Activated CD8-positive, alpha-beta T cell treated with anti-CD3 and anti-CD28 coated beads, Interleukin-2, amount 10 ng/mL, durations not matched to agents 7 days and 5 days (primary cell): ENCODE measurements at regions not wholly inside any gene's neighbourhood (a gene's known extent, or its start where the extent isn't known, plus 50 kb on each side); places are given as distances from the start of the nearest gene placed in this dataset.

ENCODE experiments used
- ATAC-seq: fragments of 150-1000 bp; cut with Tn5 transposase; one replicate; pipeline ENCODE4 v1.10.0; 2021; ENCODE audit warnings: moderate library complexity
- CTCF ChIA-PET: fragments of 350-600 bp; sonication (Branson Sonifier 250); formaldehyde crosslinking; loops from one replicate; lab custom pipeline; 2021; ENCODE audit warnings: antibody characterized with exemption; lab: Charles Lee
- POLR2A ChIA-PET: fragments of 350-600 bp; sonication (Branson Sonifier 250); formaldehyde crosslinking; loops from one replicate; lab custom pipeline; 2021; ENCODE audit warnings: antibody characterized with exemption; lab: Charles Lee
- DNase-seq: peaks from one replicate; pipeline ENCODE4 v3.0.0-alpha.2; 2020
- H3K27ac Mint-ChIP-seq: one replicate; pipeline ENCODE4 v1.8.0; 2021; ENCODE audit warnings: mild to moderate bottlenecking, mixed read lengths
- H3K27me3 Mint-ChIP-seq: one replicate; pipeline ENCODE4 v1.8.0; 2021; ENCODE audit warnings: low read depth, mixed read lengths
- H3K36me3 Mint-ChIP-seq: one replicate; pipeline ENCODE4 v1.8.0; 2021; ENCODE audit warnings: low read depth, mixed read lengths
- H3K4me1 Mint-ChIP-seq: one replicate; pipeline ENCODE4 v1.8.0; 2021; ENCODE audit warnings: low read depth, mixed read lengths
- H3K4me3 Mint-ChIP-seq: one replicate; pipeline ENCODE4 v1.8.0; 2021; ENCODE audit warnings: mild to moderate bottlenecking, mixed read lengths
- H3K9me3 Mint-ChIP-seq: one replicate; pipeline ENCODE4 v1.8.0; 2022; ENCODE audit warnings: mixed read lengths; ENCODE audit not compliant: insufficient read depth

GRCh38 chr10:90591629-90592028, 266.2 kb downstream of the HTR7 start:
- H3K9me3 Mint-ChIP-seq = no peaks in the 10 kb centered on the region

GRCh38 chr10:90592638-90593302, 265.1 kb downstream of the HTR7 start:
- Mint-ChIP-seq H3K9me3 (no peaks in the 10 kb centered on the region), H3K27me3 (no peaks in the 10 kb centered on the region), H3K4me1 (no peaks in the 10 kb centered on the region), H3K36me3 (no peaks in the 10 kb centered on the region), H3K27ac (no peak overlapping the region), H3K4me3 (no peak overlapping the region)
- POLR2A ChIA-PET = no interaction called here
- DNase-seq (no peak), ATAC-seq (no peak)
- CTCF ChIA-PET = no interaction called here

More at GRCh38 chr10:90591629-90592028, 266.2 kb downstream of the HTR7 start:
- Mint-ChIP-seq H3K4me1 (no peaks in the 10 kb centered on the region), H3K27ac (no peak overlapping the region), H3K36me3 (no peaks in the 10 kb centered on the region), H3K4me3 (no peak overlapping the region), H3K27me3 (no peaks in the 10 kb centered on the region)
- POLR2A ChIA-PET = no interaction called here
- no peak for ATAC-seq
- no peak for DNase-seq
- CTCF ChIA-PET = no interaction called here

- CTCF ChIA-PET = no interaction called here
- POLR2A ChIA-PET = no interaction called here
- Mint-ChIP-seq H3K4me1 (no peaks in the 10 kb centered on the region), H3K36me3 (no peaks in the 10 kb centered on the region), H3K27me3 (no peaks in the 10 kb centered on the region), H3K27ac (no peak overlapping the region), H3K9me3 (no peaks in the 10 kb centered on the region), H3K4me3 (no peak overlapping the region)
- DNase-seq (no peak), ATAC-seq (no peak)
Measured at GRCh38 chr10:90598513-90598912, 259.3 kb downstream of the HTR7 start.

- ATAC-seq (no peak), DNase-seq (no peak)
- no peaks in the 10 kb centered on the region for H3K9me3 Mint-ChIP-seq
- H3K4me3 Mint-ChIP-seq = no peak overlapping the region
- no peak overlapping the region for H3K27ac Mint-ChIP-seq
- ChIA-PET CTCF (interaction anchor here (1.0 kb wide), 1 partner anchor 8 kb away, joined by 3 read pairs; no protein-coding TSS in a partner anchor), POLR2A (no interaction called here)
- H3K4me1 Mint-ChIP-seq = no peaks in the 10 kb centered on the region
- H3K27me3 Mint-ChIP-seq = no peaks in the 10 kb centered on the region
- H3K36me3 Mint-ChIP-seq = no peaks in the 10 kb centered on the region
Measured at GRCh38 chr10:90602862-90603610, 254.8 kb downstream of the HTR7 start.

GRCh38 chr10:90604636-90605035, 253.2 kb downstream of the HTR7 start:
- ChIA-PET POLR2A (no interaction called here), CTCF (no interaction called here)
- DNase-seq (no peak), ATAC-seq (no peak)
- Mint-ChIP-seq H3K27ac (no peak overlapping the region), H3K4me3 (no peak overlapping the region), H3K9me3 (no peaks in the 10 kb centered on the region), H3K27me3 (no peaks in the 10 kb centered on the region), H3K4me1 (no peaks in the 10 kb centered on the region), H3K36me3 (no peaks in the 10 kb centered on the region)

GRCh38 chr10:90605506-90605905, 252.3 kb downstream of the HTR7 start:
- Mint-ChIP-seq H3K27ac (no peak overlapping the region), H3K4me1 (no peaks in the 10 kb centered on the region), H3K9me3 (no peaks in the 10 kb centered on the region), H3K4me3 (no peak overlapping the region), H3K27me3 (no peaks in the 10 kb centered on the region), H3K36me3 (no peaks in the 10 kb centered on the region)
- ChIA-PET CTCF (no interaction called here), POLR2A (no interaction called here)
- no peak for DNase-seq
- no peak for ATAC-seq

- Mint-ChIP-seq H3K4me3 (no peak overlapping the region), H3K27me3 (no peaks in the 10 kb centered on the region), H3K27ac (no peak overlapping the region), H3K4me1 (no peaks in the 10 kb centered on the region), H3K9me3 (no peaks in the 10 kb centered on the region), H3K36me3 (no peaks in the 10 kb centered on the region)
- ChIA-PET CTCF (no interaction called here), POLR2A (no interaction called here)
- ATAC-seq = no peak
- no peak for DNase-seq
Measured at GRCh38 chr10:90612276-90612675, 245.6 kb downstream of the HTR7 start.

- ChIA-PET POLR2A (no interaction called here), CTCF (no interaction called here)
- H3K36me3 Mint-ChIP-seq = no peaks in the 10 kb centered on the region
- DNase-seq = no peak
- H3K9me3 Mint-ChIP-seq = no peaks in the 10 kb centered on the region
- H3K4me1 Mint-ChIP-seq = no peaks in the 10 kb centered on the region
- H3K4me3 Mint-ChIP-seq = no peak overlapping the region
- ATAC-seq = no peak
- H3K27ac Mint-ChIP-seq = no peak overlapping the region
- H3K27me3 Mint-ChIP-seq = no peaks in the 10 kb centered on the region
Measured at GRCh38 chr10:90614631-90615030, 243.2 kb downstream of the HTR7 start.

- Mint-ChIP-seq H3K27me3 (no peaks in the 10 kb centered on the region), H3K36me3 (no peaks in the 10 kb centered on the region), H3K4me3 (no peak overlapping the region), H3K27ac (no peak overlapping the region), H3K4me1 (no peaks in the 10 kb centered on the region), H3K9me3 (no peaks in the 10 kb centered on the region)
- DNase-seq = no peak
- POLR2A ChIA-PET = interaction anchor here (0.6 kb wide), 1 partner anchor 648 kb away, joined by 3 read pairs; no protein-coding TSS in a partner anchor
- CTCF ChIA-PET = no interaction called here
- no peak for ATAC-seq
Measured at GRCh38 chr10:90621577-90621976, 236.3 kb downstream of the HTR7 start.

- CTCF ChIA-PET = no interaction called here
- H3K27me3 Mint-ChIP-seq = no peaks in the 10 kb centered on the region
Measured at GRCh38 chr10:90635111-90635765, 222.6 kb downstream of the HTR7 start.

GRCh38 chr10:90640756-90641155, 217.1 kb downstream of the HTR7 start:
- DNase-seq (no peak), ATAC-seq (no peak)
- H3K9me3 Mint-ChIP-seq = no peaks in the 10 kb centered on the region
- H3K36me3 Mint-ChIP-seq = no peaks in the 10 kb centered on the region
- no peak overlapping the region for H3K27ac Mint-ChIP-seq
- no peaks in the 10 kb centered on the region for H3K4me1 Mint-ChIP-seq
- no peaks in the 10 kb centered on the region for H3K27me3 Mint-ChIP-seq
- H3K4me3 Mint-ChIP-seq = no peak overlapping the region
- ChIA-PET CTCF (no interaction called here), POLR2A (no interaction called here)

More at GRCh38 chr10:90635111-90635765, 222.6 kb downstream of the HTR7 start:
- no peak for ATAC-seq
- Mint-ChIP-seq H3K36me3 (no peaks in the 10 kb centered on the region), H3K27ac (no peak overlapping the region), H3K9me3 (no peaks in the 10 kb centered on the region), H3K4me3 (no peak overlapping the region), H3K4me1 (no peaks in the 10 kb centered on the region)
- no peak for DNase-seq
- POLR2A ChIA-PET = no interaction called here

GRCh38 chr10:90641731-90642130, 216.1 kb downstream of the HTR7 start:
- Mint-ChIP-seq H3K4me1 (no peaks in the 10 kb centered on the region), H3K27me3 (no peaks in the 10 kb centered on the region), H3K9me3 (no peaks in the 10 kb centered on the region), H3K36me3 (no peaks in the 10 kb centered on the region), H3K27ac (no peak overlapping the region), H3K4me3 (no peak overlapping the region)
- ChIA-PET CTCF (no interaction called here), POLR2A (no interaction called here)
- ATAC-seq = no peak
- DNase-seq = no peak
